Uterus (tissue), 2 donors: ENCODE measurements at regions not wholly inside any gene's neighbourhood (a gene's known extent, or its start where the extent isn't known, plus 50 kb on each side); places are given as distances from the start of the nearest gene placed in this dataset.

Experiments used
- POLR2A ChIP-seq, 2 donors: fragments of 450-650 bp; IDR thresholded peaks; one replicate each; pipeline ENCODE4 v1.6.1; 2016; ENCODE audit warnings: antibody characterized with exemption in 2 of 2, mild to moderate bottlenecking in 1 of 2, moderate library complexity in 1 of 2
- TF ChIP-seq, protein P1 (sequence below), 4 experiments: fragments of 200-600 bp in 2 of 4; fragments of 450-650 bp in 2 of 4; sonication (generic) in 2 of 4; IDR thresholded peaks; one replicate each; pipeline ENCODE4 v1.5.1; 2016 to 2019; ENCODE audit warnings: antibody characterized with exemption in 4 of 4, mild to moderate bottlenecking in 2 of 4, moderate library complexity in 1 of 4

DNA sequence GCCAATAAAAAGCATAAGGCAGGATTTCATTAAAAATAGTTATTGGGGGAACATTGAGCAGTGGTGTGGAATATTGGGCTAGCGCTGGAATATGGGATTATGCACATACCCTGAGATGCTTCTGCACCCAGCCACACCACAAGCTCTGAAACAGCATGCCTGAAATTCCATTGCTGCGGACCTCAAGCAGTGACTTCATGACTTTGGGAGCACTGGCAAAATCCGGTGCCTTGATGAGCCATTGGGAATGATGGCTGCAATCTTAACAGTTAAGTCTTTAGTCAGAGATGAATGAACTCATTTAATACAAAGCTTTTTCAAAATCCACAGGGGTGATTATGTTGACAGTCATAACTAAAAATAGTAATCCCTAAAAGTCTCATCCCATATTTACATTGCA, 274.7 kb upstream of the MTPN start:
- no peak for TF ChIP-seq POLR2A (IDR thresholded peaks at IDR 0.05)
- TF ChIP-seq, protein P1, sequence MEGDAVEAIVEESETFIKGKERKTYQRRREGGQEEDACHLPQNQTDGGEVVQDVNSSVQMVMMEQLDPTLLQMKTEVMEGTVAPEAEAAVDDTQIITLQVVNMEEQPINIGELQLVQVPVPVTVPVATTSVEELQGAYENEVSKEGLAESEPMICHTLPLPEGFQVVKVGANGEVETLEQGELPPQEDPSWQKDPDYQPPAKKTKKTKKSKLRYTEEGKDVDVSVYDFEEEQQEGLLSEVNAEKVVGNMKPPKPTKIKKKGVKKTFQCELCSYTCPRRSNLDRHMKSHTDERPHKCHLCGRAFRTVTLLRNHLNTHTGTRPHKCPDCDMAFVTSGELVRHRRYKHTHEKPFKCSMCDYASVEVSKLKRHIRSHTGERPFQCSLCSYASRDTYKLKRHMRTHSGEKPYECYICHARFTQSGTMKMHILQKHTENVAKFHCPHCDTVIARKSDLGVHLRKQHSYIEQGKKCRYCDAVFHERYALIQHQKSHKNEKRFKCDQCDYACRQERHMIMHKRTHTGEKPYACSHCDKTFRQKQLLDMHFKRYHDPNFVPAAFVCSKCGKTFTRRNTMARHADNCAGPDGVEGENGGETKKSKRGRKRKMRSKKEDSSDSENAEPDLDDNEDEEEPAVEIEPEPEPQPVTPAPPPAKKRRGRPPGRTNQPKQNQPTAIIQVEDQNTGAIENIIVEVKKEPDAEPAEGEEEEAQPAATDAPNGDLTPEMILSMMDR (IDR thresholded peaks at IDR 0.05), result no peak
